HEK293 (cell line): ENCODE measurements at regions not wholly inside any gene's neighbourhood (a gene's known extent, or its start where the extent isn't known, plus 50 kb on each side); places are given as distances from the start of the nearest gene placed in this dataset.

ENCODE experiments used
- CTCF ChIA-PET: fragments of 350-600 bp; formaldehyde crosslinking; extraction: SDS; loops from one replicate; lab custom pipeline; 2021; ENCODE audit warnings: antibody characterized with exemption; lab: Yijun Ruan, JAX
- POLR2A ChIA-PET: fragments of 300-600 bp; formaldehyde crosslinking; extraction: SDS; loops from one replicate; lab custom pipeline; 2020; ENCODE audit warnings: antibody characterized with exemption, inconsistent platforms; lab: Yijun Ruan, JAX
- H3K27ac ChIP-seq: fragments of 200-500 bp; sonication (Bioruptor generic); 2 replicates; pipeline ENCODE4 v1.5.1; 2014; ENCODE audit warnings: low read depth, low read length, control low read depth, inconsistent platforms; ENCODE audit errors: extremely low read depth
- H3K36me3 ChIP-seq, 2 experiments: fragments of 200-500 bp in 1 of 2; sonication (Bioruptor generic) in 1 of 2; 1 replicate in 1 of 2; 2 replicates in 1 of 2; pipeline ENCODE4 v1.5.1; 2014 to 2017; ENCODE audit warnings: inconsistent platforms in 2 of 2, low read length in 2 of 2; ENCODE audit not compliant: control insufficient read depth in 2 of 2, insufficient read depth in 1 of 2
- H3K4me1 ChIP-seq: fragments of 200-500 bp; sonication (Bioruptor generic); 2 replicates; pipeline ENCODE4 v1.5.1; 2014; ENCODE audit warnings: mild to moderate bottlenecking, low read length, inconsistent platforms; ENCODE audit not compliant: control insufficient read depth, insufficient read depth
- H3K4me3 ChIP-seq: 2 replicates; pipeline ENCODE4 v1.5.1; 2011; ENCODE audit warnings: low read depth, mild to moderate bottlenecking, control low read depth, low read length, moderate library complexity
- H3K9me3 ChIP-seq: fragments of 200-500 bp; sonication (Bioruptor generic); 2 replicates; pipeline ENCODE4 v1.5.1; 2014; ENCODE audit warnings: low read depth, low read length, inconsistent platforms; ENCODE audit not compliant: control insufficient read depth, insufficient read depth
- KLF7 ChIP-seq: fragments of 450-650 bp; formaldehyde crosslinking; IDR thresholded peaks from 2 replicates; pipeline ENCODE4 v1.5.1; 2016; ENCODE audit warnings: missing biosample characterization, missing genetic modification characterization, borderline replicate concordance
- OSR2 ChIP-seq: fragments of 450-650 bp; formaldehyde crosslinking; IDR thresholded peaks from 2 replicates; pipeline ENCODE4 v1.5.1; 2016; ENCODE audit warnings: missing biosample characterization, missing genetic modification characterization
- SP3 ChIP-seq: fragments of 450-650 bp; formaldehyde crosslinking; IDR thresholded peaks from 2 replicates; pipeline ENCODE4 v1.5.1; 2016; ENCODE audit warnings: missing biosample characterization, missing genetic modification characterization
- ZBTB21 ChIP-seq: fragments of 450-650 bp; formaldehyde crosslinking; IDR thresholded peaks from 2 replicates; pipeline ENCODE4 v1.5.1; 2017; ENCODE audit warnings: missing biosample characterization, missing genetic modification characterization
- ZBTB48 ChIP-seq: fragments of 450-650 bp; formaldehyde crosslinking; IDR thresholded peaks from 2 replicates; pipeline ENCODE4 v1.5.1; 2016; ENCODE audit warnings: missing biosample characterization, missing genetic modification characterization
- ZFP3 ChIP-seq: fragments of 450-650 bp; formaldehyde crosslinking; IDR thresholded peaks from 2 replicates; pipeline ENCODE4 v1.5.1; 2016; ENCODE audit warnings: low read depth, missing biosample characterization, missing genetic modification characterization
- ZNF112 ChIP-seq: fragments of 450-650 bp; formaldehyde crosslinking; IDR thresholded peaks from 2 replicates; pipeline ENCODE4 v1.5.0; 2017; ENCODE audit warnings: missing biosample characterization, missing genetic modification characterization
- ZNF24 ChIP-seq: fragments of 450-650 bp; formaldehyde crosslinking; IDR thresholded peaks from 2 replicates; pipeline ENCODE4 v1.5.1; 2016; ENCODE audit warnings: missing biosample characterization, missing genetic modification characterization
- ZNF292 ChIP-seq: fragments of 450-650 bp; formaldehyde crosslinking; IDR thresholded peaks from 2 replicates; pipeline ENCODE4 v1.5.1; 2016; ENCODE audit warnings: low read depth, missing biosample characterization, missing genetic modification characterization, borderline replicate concordance
- ZNF311 ChIP-seq: fragments of 450-650 bp; formaldehyde crosslinking; IDR thresholded peaks from 2 replicates; pipeline ENCODE4 v1.5.1; 2017; ENCODE audit warnings: missing biosample characterization, missing genetic modification characterization, borderline replicate concordance
- ZNF335 ChIP-seq: fragments of 450-650 bp; formaldehyde crosslinking; conservative IDR thresholded peaks from 2 replicates; pipeline ENCODE4 v1.5.1; 2016; ENCODE audit warnings: missing biosample characterization, missing genetic modification characterization
- ZNF350 ChIP-seq: fragments of 450-650 bp; formaldehyde crosslinking; IDR thresholded peaks from 2 replicates; pipeline ENCODE4 v1.5.0; 2017; ENCODE audit warnings: missing biosample characterization, mild to moderate bottlenecking, missing genetic modification characterization
- ZNF560 ChIP-seq: fragments of 450-650 bp; formaldehyde crosslinking; IDR thresholded peaks from 2 replicates; pipeline ENCODE4 v1.5.1; 2017; ENCODE audit warnings: missing biosample characterization, missing genetic modification characterization, borderline replicate concordance
- ZNF677 ChIP-seq: fragments of 450-650 bp; IDR thresholded peaks from 2 replicates; pipeline ENCODE4 v1.5.0; 2018; ENCODE audit warnings: missing biosample characterization, mild to moderate bottlenecking, missing genetic modification characterization, moderate library complexity
- ZNF768 ChIP-seq: fragments of 450-650 bp; formaldehyde crosslinking; IDR thresholded peaks from 2 replicates; pipeline ENCODE4 v1.5.1; 2018; ENCODE audit warnings: missing biosample characterization, mild to moderate bottlenecking, missing genetic modification characterization
- TF ChIP-seq, protein P1 (sequence below): fragments of 450-650 bp; IDR thresholded peaks from 2 replicates; pipeline ENCODE4 v1.5.1; 2018; ENCODE audit warnings: missing biosample characterization, missing genetic modification characterization
- TF ChIP-seq, protein P2 (sequence below): fragments of 450-650 bp; formaldehyde crosslinking; optimal IDR thresholded peaks from 2 replicates; pipeline ENCODE3; 2016; ENCODE audit warnings: missing biosample characterization, mild to moderate bottlenecking, missing genetic modification characterization
- TF ChIP-seq, protein P3 (sequence below): fragments of 450-650 bp; formaldehyde crosslinking; IDR thresholded peaks from 2 replicates; pipeline ENCODE4 v1.5.1; 2016; ENCODE audit warnings: missing biosample characterization, missing genetic modification characterization
- TF ChIP-seq, protein P4 (sequence below): sonication (generic); formaldehyde crosslinking; IDR thresholded peaks from 2 replicates; pipeline ENCODE4 v1.8.1; 2022; ENCODE audit warnings: mild to moderate bottlenecking, moderate library complexity, missing genetic modification reagents

DNA sequence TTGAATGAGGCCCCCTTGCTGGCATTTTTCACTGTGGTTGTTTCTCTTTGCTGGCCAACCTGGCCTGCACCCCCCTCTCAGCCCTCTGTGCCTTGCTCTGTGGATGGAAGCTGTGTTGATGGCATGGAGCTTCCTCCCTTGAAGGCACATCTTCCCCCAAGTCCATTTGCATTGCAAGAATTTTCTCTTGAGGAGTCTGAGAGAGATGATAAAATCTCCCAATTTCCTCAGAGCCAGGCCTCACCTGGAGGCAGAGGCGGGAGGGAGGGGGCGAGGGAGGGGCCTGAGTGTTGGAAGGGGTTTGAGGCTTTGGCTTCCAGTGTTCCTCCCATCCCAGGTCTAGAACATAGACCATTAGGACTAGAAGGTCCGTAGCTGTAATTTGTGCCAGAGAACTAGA lies 175.1 kb downstream of the SCP2D1 start:
- TF ChIP-seq, protein P1, sequence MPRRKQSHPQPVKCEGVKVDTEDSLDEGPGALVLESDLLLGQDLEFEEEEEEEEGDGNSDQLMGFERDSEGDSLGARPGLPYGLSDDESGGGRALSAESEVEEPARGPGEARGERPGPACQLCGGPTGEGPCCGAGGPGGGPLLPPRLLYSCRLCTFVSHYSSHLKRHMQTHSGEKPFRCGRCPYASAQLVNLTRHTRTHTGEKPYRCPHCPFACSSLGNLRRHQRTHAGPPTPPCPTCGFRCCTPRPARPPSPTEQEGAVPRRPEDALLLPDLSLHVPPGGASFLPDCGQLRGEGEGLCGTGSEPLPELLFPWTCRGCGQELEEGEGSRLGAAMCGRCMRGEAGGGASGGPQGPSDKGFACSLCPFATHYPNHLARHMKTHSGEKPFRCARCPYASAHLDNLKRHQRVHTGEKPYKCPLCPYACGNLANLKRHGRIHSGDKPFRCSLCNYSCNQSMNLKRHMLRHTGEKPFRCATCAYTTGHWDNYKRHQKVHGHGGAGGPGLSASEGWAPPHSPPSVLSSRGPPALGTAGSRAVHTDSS (tag by site-specific recombination): no peak
- TF ChIP-seq, protein P2, sequence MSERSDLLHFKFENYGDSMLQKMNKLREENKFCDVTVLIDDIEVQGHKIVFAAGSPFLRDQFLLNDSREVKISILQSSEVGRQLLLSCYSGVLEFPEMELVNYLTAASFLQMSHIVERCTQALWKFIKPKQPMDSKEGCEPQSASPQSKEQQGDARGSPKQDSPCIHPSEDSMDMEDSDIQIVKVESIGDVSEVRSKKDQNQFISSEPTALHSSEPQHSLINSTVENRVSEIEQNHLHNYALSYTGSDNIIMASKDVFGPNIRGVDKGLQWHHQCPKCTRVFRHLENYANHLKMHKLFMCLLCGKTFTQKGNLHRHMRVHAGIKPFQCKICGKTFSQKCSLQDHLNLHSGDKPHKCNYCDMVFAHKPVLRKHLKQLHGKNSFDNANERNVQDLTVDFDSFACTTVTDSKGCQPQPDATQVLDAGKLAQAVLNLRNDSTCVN (tag by site-specific recombination): no peak
- TF ChIP-seq ZBTB21 (tag by site-specific recombination) (no peak), ZNF292 (tag by site-specific recombination) (no peak)
- CTCF ChIA-PET: no interaction called here
- Histone ChIP-seq H3K27ac (no peak overlapping the region), H3K36me3 (no peaks in the 10 kb centered on the region), H3K4me3 (no peak overlapping the region), H3K4me1 (no peaks in the 10 kb centered on the region), H3K9me3 (no peaks in the 10 kb centered on the region)
- POLR2A ChIA-PET: no interaction called here

DNA sequence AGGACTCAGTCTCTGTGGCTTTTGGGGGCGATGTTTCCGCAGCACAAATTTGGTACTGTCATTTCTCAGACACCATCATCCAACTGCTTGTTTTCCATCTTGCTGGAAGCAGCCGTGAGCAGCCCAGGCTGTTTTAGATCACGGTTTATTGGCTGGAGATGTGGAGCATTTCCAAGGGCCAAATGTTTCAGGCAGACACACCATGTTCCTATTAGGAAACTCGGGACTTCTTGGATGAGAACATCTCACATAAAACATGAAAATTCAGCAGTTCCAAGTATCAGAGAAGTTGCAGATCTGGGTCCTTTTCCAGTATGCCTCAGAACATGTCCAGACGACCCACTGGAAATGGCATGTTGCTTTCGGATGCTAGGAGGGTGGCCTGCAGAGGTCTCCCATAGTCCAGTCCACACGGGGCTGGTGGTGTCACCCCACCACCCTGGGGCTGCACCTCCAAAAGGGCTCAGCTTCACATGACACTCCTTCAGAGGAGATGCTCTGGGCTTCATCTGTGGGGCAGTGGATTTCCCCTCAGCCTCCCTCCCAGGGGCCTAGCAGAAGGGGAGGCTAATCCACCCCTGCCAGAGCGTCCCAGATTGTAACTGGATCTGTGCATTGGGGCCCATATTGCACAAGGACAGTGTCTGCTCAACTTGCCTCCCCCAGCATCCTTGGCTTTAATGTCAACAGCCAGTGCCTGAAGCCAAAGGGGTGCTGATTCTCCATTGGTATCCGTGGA lies 176.3 kb downstream of the SCP2D1 start:
- no peak overlapping the region for H3K27ac ChIP-seq
- H3K4me1 ChIP-seq: no peaks in the 10 kb centered on the region
- H3K36me3 ChIP-seq: no peaks in the 10 kb centered on the region
- H3K9me3 ChIP-seq: no peaks in the 10 kb centered on the region
- no peak overlapping the region for H3K4me3 ChIP-seq
- CTCF ChIA-PET: no interaction called here
- POLR2A ChIA-PET: no interaction called here
- TF ChIP-seq ZNF350 (tag by site-specific recombination): no peak
- TF ChIP-seq, protein P3, sequence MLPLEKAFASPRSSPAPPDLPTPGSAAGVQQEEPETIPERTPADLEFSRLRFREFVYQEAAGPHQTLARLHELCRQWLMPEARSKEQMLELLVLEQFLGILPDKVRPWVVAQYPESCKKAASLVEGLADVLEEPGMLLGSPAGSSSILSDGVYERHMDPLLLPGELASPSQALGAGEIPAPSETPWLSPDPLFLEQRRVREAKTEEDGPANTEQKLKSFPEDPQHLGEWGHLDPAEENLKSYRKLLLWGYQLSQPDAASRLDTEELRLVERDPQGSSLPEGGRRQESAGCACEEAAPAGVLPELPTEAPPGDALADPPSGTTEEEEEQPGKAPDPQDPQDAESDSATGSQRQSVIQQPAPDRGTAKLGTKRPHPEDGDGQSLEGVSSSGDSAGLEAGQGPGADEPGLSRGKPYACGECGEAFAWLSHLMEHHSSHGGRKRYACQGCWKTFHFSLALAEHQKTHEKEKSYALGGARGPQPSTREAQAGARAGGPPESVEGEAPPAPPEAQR (tag by site-specific recombination): no peak
- TF ChIP-seq ZNF677: no peak
- no peak for TF ChIP-seq ZNF112 (tag by site-specific recombination)
- TF ChIP-seq ZFP3 (tag by site-specific recombination): no peak
- no peak for TF ChIP-seq ZNF768 (tag by site-specific recombination)
- TF ChIP-seq, protein P4, sequence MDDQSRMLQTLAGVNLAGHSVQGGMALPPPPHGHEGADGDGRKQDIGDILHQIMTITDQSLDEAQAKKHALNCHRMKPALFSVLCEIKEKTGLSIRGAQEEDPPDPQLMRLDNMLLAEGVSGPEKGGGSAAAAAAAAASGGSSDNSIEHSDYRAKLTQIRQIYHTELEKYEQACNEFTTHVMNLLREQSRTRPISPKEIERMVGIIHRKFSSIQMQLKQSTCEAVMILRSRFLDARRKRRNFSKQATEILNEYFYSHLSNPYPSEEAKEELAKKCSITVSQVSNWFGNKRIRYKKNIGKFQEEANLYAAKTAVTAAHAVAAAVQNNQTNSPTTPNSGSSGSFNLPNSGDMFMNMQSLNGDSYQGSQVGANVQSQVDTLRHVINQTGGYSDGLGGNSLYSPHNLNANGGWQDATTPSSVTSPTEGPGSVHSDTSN (CRISPR knock-in tag): no peak
- no peak for TF ChIP-seq ZBTB48 (tag by site-specific recombination)
- no peak for TF ChIP-seq OSR2 (tag by site-specific recombination)
- no peak for TF ChIP-seq ZNF24 (tag by site-specific recombination)
- TF ChIP-seq ZNF560 (tag by site-specific recombination): no peak
- TF ChIP-seq KLF7: no peak
- TF ChIP-seq ZNF335: no peak
- no peak for TF ChIP-seq ZNF292 (tag by site-specific recombination)
- TF ChIP-seq SP3: no peak
- no peak for TF ChIP-seq ZNF311
